ENCODE measurements at regions not wholly inside any gene's neighbourhood (a gene's known extent, or its start where the extent isn't known, plus 50 kb on each side); places are given as distances from the start of the nearest gene placed in this dataset.

DNA sequence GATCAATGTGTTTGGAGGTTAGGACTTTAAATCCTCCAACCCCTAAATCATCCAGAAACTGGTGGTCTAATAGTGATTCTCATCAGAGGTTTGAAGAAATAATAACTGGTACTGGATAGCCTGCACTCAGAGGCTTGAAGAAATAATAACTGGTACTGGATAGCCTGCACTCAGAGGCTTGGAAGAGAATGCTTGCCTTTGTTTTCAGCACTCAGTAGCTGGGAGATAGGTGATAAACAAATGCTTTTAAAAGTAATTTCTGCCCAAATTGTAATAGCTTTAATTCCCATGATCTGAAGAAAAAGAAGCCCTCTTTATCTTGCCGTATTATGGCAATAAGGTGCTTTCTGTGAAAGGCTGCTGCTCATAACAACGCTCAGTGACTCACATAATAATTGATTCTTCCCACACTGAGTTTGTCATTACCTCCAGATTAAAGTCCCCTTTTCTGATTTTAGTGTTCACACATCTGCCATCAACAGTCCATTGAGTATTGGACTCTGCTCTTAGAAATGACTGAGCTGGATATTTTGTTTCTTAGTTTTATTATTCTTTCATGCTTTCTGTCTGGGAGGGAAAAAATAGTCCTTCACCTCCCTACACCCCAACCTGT, 112.3 kb upstream of the PHYHIPL start:
- intact Hi-C loops (cut with DNase I, micrococcal nuclease): no loop called here
- DNase-seq (no peak), ATAC-seq (no peak)

DNA sequence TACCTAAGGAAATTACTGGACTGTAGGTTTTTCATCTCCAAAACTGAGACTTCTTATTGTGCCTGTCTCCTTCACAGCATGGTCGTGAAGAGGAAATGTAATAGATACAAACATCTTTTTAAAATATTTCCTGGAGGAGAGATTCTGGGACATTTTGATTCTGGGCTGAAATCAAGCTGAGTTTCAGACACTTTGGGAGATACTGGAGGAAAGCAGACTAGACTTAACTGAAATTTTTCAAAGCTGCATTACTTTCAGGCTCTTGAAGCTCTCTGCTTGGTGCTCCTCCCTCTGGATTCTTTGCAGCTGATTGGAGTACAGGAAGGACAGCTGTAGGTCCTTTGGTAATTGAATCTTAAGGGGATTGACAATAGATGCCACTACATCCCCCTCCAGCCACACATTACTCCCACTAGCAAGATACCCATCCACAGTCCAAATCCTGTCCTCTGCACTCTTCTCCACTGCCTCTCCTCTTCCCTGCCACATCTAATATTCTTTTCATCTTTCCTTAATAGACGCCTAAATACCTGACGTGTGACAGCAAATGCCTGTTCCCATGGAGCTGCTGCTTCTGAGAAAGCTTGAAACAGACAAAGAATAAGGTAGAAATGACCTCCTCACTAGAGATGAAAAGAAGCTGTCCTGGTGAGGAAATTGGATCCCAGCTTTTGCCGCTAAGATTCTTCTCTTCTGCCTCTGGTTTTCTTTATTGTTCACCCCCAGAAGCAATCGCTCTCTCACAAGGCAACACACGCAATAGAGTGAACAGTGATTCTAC, 111.5 kb upstream of the PHYHIPL start:
- intact Hi-C loops (cut with DNase I, micrococcal nuclease): no loop called here
- ATAC-seq: no peak
- DNase-seq: no peak

DNA sequence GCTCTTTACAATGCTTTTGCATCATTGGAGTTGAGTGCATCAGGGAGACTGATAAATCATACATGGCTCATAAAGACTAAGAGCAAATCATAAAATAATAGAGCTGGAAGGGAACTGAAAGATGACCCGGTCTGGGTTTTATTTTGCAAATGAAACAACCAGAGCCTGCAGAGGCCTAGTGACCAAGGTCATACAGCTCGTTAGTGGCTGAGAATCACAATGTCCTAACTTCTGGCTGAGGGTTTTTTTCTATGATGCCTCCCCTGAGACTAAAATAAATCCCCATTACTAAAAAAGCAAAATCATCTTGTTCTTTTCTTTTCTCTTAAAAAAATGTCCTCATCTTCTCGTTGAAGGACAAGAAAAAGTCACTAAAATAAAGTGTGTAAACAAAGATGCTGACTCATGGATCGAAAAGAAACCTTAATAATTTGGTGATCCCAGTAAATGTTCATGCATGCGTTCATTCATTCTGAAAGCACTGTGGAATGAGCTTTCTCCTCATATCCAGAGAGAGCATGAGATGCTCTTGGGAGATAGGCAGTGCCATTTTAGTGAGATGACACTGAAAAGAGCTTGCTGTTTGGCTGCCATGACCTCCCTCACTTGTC, 107.8 kb upstream of the PHYHIPL start:
- DNase-seq (no peak), ATAC-seq (no peak)
- intact Hi-C loops (cut with DNase I, micrococcal nuclease): no loop called here

DNA sequence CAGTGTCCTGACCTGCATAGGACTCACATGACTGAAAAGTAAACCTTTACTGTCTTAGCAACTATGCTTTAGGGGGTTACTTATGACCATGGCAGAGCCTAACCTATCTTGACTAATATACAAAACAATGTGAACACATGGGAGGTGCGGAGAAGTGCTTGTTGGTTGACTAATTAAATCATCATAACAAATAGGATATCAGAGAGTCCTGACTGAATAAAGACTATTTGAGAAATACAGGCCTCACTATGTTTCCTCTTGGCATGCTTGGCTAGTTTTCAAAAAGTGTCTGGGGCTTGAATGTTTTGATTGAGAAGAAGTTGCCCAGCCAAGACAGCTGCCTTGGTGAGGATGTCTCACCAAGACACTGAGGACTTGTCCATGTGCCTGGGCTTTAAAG, 104.4 kb upstream of the PHYHIPL start:
- intact Hi-C loops (cut with DNase I, micrococcal nuclease): no loop called here
- no peak for DNase-seq
- ATAC-seq: no peak

GRCh38 chr10:59073456-59074053, 102.9 kb upstream of the PHYHIPL start:
- no peak for DNase-seq
- peak; percentile 26 for ATAC-seq

DNA sequence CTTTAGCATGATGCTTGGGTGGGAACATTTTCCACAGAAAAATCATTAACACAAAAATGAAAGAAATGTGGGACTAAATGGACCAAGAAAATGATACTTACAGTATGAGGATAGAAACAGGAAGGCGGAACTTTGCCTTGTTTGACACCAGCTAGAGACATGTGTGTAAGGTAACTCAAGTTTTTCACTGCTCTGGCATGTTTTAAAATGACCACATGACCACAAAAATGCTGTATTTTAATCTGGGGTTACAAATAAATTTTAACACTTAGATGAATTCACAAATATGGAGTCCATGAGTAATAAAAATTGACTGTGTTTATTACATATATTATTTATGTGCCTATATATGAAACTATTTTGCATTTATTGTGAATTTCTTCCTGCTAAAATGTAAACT, 100.9 kb upstream of the PHYHIPL start:
- ATAC-seq (no peak), DNase-seq (no peak)
- intact Hi-C loops (cut with DNase I, micrococcal nuclease): no loop called here

More at GRCh38 chr10:59073456-59074053, 102.9 kb upstream of the PHYHIPL start:
- intact Hi-C loops (cut with DNase I, micrococcal nuclease): no loop called here

- intact Hi-C loops (cut with DNase I, micrococcal nuclease): no loop called here
- ATAC-seq: no peak
- DNase-seq: no peak
These were observed 98.6 kb upstream of the PHYHIPL start for GRCh38 chr10:59077855-59078254.

DNA sequence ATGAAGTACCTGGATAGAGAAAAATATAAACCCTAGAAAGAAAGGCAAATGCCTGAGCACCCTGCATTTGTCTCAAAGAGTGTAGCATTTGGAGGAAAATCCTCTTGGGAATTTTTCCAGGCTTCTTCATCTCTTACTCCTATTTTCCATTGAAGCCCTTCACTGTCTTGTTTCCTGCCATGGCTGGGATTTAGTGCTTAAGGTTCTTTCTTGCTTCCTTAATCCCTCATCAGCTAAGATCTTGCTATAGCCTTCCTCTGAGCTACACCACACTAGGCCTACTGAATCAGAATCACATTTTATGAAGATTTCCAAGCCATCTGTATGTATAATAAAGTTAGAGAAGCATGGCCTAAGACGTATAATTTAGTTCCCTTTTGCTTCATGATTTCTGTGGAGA, 97.5 kb upstream of the PHYHIPL start:
- intact Hi-C loops (cut with DNase I, micrococcal nuclease): no loop called here
- ATAC-seq (no peak), DNase-seq (no peak)

DNA sequence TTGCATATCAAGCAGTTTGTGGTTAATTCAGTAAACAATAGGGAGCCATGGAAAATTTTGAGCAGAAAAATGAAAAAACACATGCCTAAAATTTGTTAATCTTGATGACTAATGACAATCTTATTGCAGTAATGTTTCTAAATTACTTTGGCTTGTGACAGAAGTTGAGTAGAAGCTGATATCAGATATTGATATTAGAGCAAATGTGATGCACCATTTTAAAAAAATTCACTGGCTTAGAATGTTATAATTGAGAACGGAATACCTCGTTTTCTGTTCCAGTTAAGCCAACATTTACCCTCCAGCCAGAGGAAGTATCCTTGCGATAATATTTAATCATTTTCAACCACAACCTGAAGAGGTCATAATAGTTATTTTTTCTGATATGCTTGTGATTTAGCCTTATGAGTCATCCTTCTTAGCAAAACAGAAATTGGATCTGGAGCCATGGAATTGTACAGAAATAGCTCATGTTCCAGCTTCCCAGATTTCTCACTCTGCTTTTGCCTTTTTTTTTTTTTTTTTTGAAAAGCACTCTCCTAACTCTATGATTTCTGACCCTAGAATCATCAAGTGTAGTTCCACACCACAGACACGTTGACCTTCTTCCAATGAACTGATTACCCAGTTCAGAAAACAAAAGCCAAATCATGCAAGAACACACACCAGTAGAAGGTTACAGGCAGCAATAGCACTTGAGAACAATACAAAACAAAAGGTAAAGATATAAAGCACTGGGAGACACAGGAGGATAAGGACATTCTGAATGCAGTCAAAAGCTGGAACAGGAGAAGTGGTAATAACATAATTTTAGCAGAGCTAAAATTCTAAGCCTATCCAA, 96.8 kb upstream of the PHYHIPL start:
- ATAC-seq: no peak

GRCh38 chr10:59082249-59082648, 94.2 kb upstream of the PHYHIPL start:
- no peak for DNase-seq
- ATAC-seq: no peak
- intact Hi-C loops (cut with DNase I, micrococcal nuclease): no loop called here

More for the DNA sequence above, 96.8 kb upstream of the PHYHIPL start:
- intact Hi-C loops (cut with DNase I, micrococcal nuclease): no loop called here
- no peak for DNase-seq

- ATAC-seq (no peak), DNase-seq (no peak)
- intact Hi-C loops (cut with DNase I, micrococcal nuclease): no loop called here
These were observed 91.4 kb upstream of the PHYHIPL start for GRCh38 chr10:59085054-59085453.

- ATAC-seq (no peak), DNase-seq (no peak)
- intact Hi-C loops (cut with DNase I, micrococcal nuclease): no loop called here
These were observed 90.5 kb upstream of the PHYHIPL start for GRCh38 chr10:59085711-59086502.

DNA sequence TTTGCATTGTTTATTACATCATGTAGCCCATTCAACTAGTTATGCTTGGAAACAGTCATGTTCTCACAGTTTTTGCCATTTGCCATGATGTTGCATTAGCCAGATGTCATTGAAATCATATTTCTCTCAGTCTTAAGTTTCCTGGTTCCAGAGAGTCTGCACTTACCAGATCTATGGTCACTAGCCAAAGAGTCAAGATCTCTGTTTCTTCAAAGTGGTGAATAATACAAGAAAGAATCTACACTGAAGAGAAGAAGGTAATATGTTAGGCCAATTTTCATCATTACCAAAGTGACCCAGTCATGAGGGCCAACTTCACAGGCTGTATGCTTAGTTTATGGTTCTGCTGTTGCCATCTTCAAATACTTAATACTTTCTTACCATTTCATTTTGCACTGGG, 89.0 kb upstream of the PHYHIPL start:
- ATAC-seq (no peak), DNase-seq (no peak)
- intact Hi-C loops (cut with DNase I, micrococcal nuclease): no loop called here

GRCh38 chr10:59088912-59089573, 87.4 kb upstream of the PHYHIPL start:
- intact Hi-C loops (cut with DNase I, micrococcal nuclease): no loop called here
- DNase-seq: no peak
- no peak for ATAC-seq

DNA sequence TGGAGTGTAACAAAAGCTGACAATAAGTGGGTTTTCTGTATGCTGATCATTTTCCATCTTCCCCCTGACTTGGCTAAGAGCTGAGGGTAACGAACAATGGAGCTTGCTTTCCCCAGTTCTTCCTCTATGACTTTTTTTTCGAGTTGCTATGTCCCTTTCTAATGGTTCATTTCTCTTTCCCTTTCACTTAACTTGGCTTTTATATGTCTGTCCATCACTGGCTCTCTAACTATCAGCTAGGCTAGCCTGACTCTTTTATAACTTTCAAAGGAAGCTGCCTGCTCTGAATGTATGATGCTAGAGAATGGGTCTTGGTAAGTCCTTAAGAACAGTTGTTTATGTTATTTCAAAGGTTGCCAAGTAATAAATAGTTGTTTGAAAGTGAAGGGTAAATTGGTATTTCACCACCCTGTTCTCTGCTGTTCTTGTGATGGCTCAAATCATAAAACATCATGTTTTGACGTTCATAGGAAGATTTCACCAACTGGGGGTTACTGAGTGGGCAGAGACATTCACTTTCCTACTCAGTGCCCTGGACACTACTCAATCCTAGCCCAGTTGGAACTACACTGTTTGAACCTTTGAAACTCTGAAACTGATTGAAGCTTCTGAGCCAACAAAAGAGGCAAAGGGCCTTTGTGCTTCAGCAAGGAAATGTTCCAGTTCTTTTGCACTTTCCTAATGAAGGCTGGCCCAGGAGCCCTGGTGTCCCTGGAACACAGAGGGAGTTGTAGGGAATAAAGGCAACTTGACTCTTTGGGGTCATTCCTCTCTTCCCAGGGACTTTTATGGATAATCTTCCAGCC, 85.4 kb upstream of the PHYHIPL start:
- intact Hi-C loops (cut with DNase I, micrococcal nuclease): no loop called here
- ATAC-seq (no peak), DNase-seq (no peak)

- intact Hi-C loops (cut with DNase I, micrococcal nuclease): no loop called here
- no peak for ATAC-seq
- no peak for DNase-seq
These were observed 83.0 kb upstream of the PHYHIPL start for GRCh38 chr10:59093461-59093860.

GRCh38 chr10:59096631-59097030, 79.8 kb upstream of the PHYHIPL start:
- ATAC-seq: no peak
- DNase-seq: no peak
- intact Hi-C loops (cut with DNase I, micrococcal nuclease): no loop called here

Data from left colon (tissue), 2 donors.